K562 (cell line): ENCODE measurements at regions not wholly inside any gene's neighbourhood (a gene's known extent, or its start where the extent isn't known, plus 50 kb on each side); places are given as distances from the start of the nearest gene placed in this dataset.
A peak's percentile ranks its signal among the peaks of the same experiment; 100 is the strongest.

Source experiments
- ATAC-seq: fragments of 200-7000 bp; cut with Tn5 transposase; 3 replicates; pipeline ENCODE4 v1.9.1; 2020; ENCODE audit warnings: moderate library complexity
- BruUV-seq: library from RNA; stranded (reverse); fragments of 400-500 nt; replicated peaks from 2 replicates; lab custom pipeline; 2021; lab: Mats Ljungman, UMichigan
- CTCF ChIA-PET: fragments of 300-600 bp; formaldehyde crosslinking; extraction: SDS; loops from one replicate; lab custom pipeline; 2021; ENCODE audit warnings: low intra/inter-chr PET ratio; lab: Yijun Ruan, JAX
- POLR2A ChIA-PET: fragments of 300-600, 350-650 bp; sonication (Branson Sonifier 250); formaldehyde crosslinking; extraction: SDS; loops from one replicate; lab custom pipeline; 2021; ENCODE audit warnings: antibody characterized with exemption, inconsistent platforms; lab: Yijun Ruan, JAX
- DNase-seq, 4 experiments: peaks; one replicate each; pipeline versions ENCODE4 v3.0.0 to v3.0.0-alpha.2; 2011 to 2018; ENCODE audit warnings: low spot score in 3 of 4, mixed read lengths in 3 of 4; ENCODE audit errors: extremely low read depth in 1 of 4
- FAIRE-seq: peaks from 2 replicates; lab custom pipeline; 2011; peaks lifted over from hg19 to GRCh38; lab: Jason Lieb, UNC
- H2AFZ ChIP-seq: 2 replicates; pipeline ENCODE4 v1.6.0; 2011; ENCODE audit warnings: low read depth, low read length, control low read depth, inconsistent platforms
- H3K27ac ChIP-seq: fragments of 200-600 bp; 3 replicates; pipeline ENCODE4 v1.8.0; 2011; ENCODE audit warnings: low read depth, mild to moderate bottlenecking, control low read depth, inconsistent platforms, low read length, moderate library complexity, mixed read lengths; ENCODE audit errors: extremely low read depth
- H3K27me3 ChIP-seq, 2 experiments: fragments of 300-600 bp in 1 of 2; 2 replicates in 1 of 2; 3 replicates in 1 of 2; pipeline versions ENCODE4 v1.6.0 to v1.8.0; 2011; ENCODE audit warnings: inconsistent platforms in 2 of 2, low read length in 2 of 2, mild to moderate bottlenecking in 1 of 2, mixed read lengths in 1 of 2, moderate library complexity in 1 of 2; ENCODE audit not compliant: control insufficient read depth in 2 of 2, insufficient read depth in 2 of 2
- H3K36me3 ChIP-seq: fragments of 300-600 bp; 3 replicates; pipeline ENCODE4 v1.8.0; 2011; ENCODE audit warnings: mild to moderate bottlenecking, low read length, inconsistent platforms; ENCODE audit not compliant: control insufficient read depth, insufficient read depth
- H3K4me1 ChIP-seq, 2 experiments: fragments of 200-600 bp in 1 of 2; replicated peaks in 1 of 2; 2 replicates in 1 of 2; 3 replicates in 1 of 2; pipeline versions ENCODE4 v1.5.1 to v1.8.0; 2011; ENCODE audit warnings: inconsistent platforms in 2 of 2, low read length in 2 of 2, mild to moderate bottlenecking in 1 of 2, mixed read lengths in 1 of 2, moderate library complexity in 1 of 2; ENCODE audit not compliant: control insufficient read depth in 2 of 2, insufficient read depth in 2 of 2
- H3K4me2 ChIP-seq: 2 replicates; pipeline ENCODE4 v1.6.1; 2011; ENCODE audit warnings: low read length, control low read depth, inconsistent platforms, mixed read lengths; ENCODE audit not compliant: insufficient read depth
- H3K4me3 ChIP-seq: fragments of 200-600 bp; sonication (generic), shearing (Covaris generic); 2 replicates; pipeline ENCODE4 v1.5.1; 2016; ENCODE audit warnings: control low read depth, inconsistent platforms
- H3K79me2 ChIP-seq: fragments of 200-600 bp; 3 replicates; pipeline ENCODE4 v1.8.0; 2011; ENCODE audit warnings: low read length, inconsistent platforms; ENCODE audit not compliant: control insufficient read depth, insufficient read depth
- H3K9ac ChIP-seq, 2 experiments: 2 replicates each; pipeline versions ENCODE4 v1.6.0 to v1.6.1; 2011; ENCODE audit warnings: low read depth in 2 of 2, low read length in 2 of 2, control low read depth in 1 of 2, inconsistent platforms in 1 of 2, mild to moderate bottlenecking in 1 of 2, mixed read lengths in 1 of 2; ENCODE audit not compliant: insufficient read depth in 1 of 2
- H3K9me1 ChIP-seq: one replicate; pipeline ENCODE4 v1.6.0; 2011; ENCODE audit warnings: inconsistent platforms, mild to moderate bottlenecking, low read length, moderate library complexity; ENCODE audit not compliant: control insufficient read depth, insufficient read depth
- H3K9me3 ChIP-seq: replicated peaks from 2 replicates; pipeline ENCODE4 v1.5.1; 2011; ENCODE audit warnings: low read depth, low read length, inconsistent platforms; ENCODE audit not compliant: control insufficient read depth, insufficient read depth
- H4K20me1 ChIP-seq: replicated peaks from 2 replicates; pipeline ENCODE4 v1.6.1; 2011; ENCODE audit warnings: low read length, inconsistent platforms, mixed read lengths; ENCODE audit not compliant: control insufficient read depth, insufficient read depth
- ARNT ChIP-seq, 2 experiments: fragments of 450-650 bp; IDR thresholded peaks; 2 replicates each; pipeline ENCODE4 v1.6.1; 2016; ENCODE audit warnings: mild to moderate bottlenecking in 1 of 2
- BCOR ChIP-seq: fragments of 450-650 bp; IDR thresholded peaks from 2 replicates; pipeline ENCODE4 v1.6.1; 2016
- CCAR2 ChIP-seq: fragments of 200-400 bp; formaldehyde crosslinking; IDR thresholded peaks from 2 replicates; pipeline ENCODE4 v1.6.1; 2017; ENCODE audit warnings: mild to moderate bottlenecking, low read depth, low read length
- ILK ChIP-seq: fragments of 450-650 bp; IDR thresholded peaks from 2 replicates; pipeline ENCODE4 v1.6.1; 2016; ENCODE audit warnings: missing genetic modification characterization, low read depth, mild to moderate bottlenecking, missing compliant biosample characterization, moderate library complexity, borderline replicate concordance
- KAT8 ChIP-seq: fragments of 450-650 bp; IDR thresholded peaks from 2 replicates; pipeline ENCODE4 v1.6.1; 2016; ENCODE audit warnings: low read depth, mild to moderate bottlenecking
- KDM1A ChIP-seq, 2 experiments: fragments of 450-650 bp; IDR thresholded peaks; 2 replicates each; pipeline ENCODE4 v1.6.1; 2016; ENCODE audit warnings: mild to moderate bottlenecking in 2 of 2
- PTTG1 ChIP-seq: fragments of 450-650 bp; IDR thresholded peaks from 2 replicates; pipeline ENCODE4 v1.6.1; 2016; ENCODE audit warnings: low read depth, mild to moderate bottlenecking, missing genetic modification characterization, missing compliant biosample characterization
- SIN3B ChIP-seq: fragments of 450-650 bp; IDR thresholded peaks from 2 replicates; pipeline ENCODE4 v1.6.1; 2017; ENCODE audit warnings: low read depth, mild to moderate bottlenecking, moderate library complexity
- ZFP36 ChIP-seq: fragments of 150-350 bp; IDR thresholded peaks from 2 replicates; pipeline ENCODE4 v1.6.1; 2018; ENCODE audit warnings: low read length, low read depth; ENCODE audit not compliant: partially characterized antibody
- ZFPM2 ChIP-seq: fragments of 250-450 bp; sonication (Bioruptor Pico); IDR thresholded peaks from 2 replicates; pipeline ENCODE4 v1.5.1; 2022; ENCODE audit warnings: mild to moderate bottlenecking
- ZNF224 ChIP-seq: sonication (generic); formaldehyde crosslinking; IDR thresholded peaks from 2 replicates; pipeline ENCODE4 v1.8.0; 2022; ENCODE audit warnings: mild to moderate bottlenecking, missing genetic modification reagents
- ZNF253 ChIP-seq: fragments of 250-450 bp; sonication (Bioruptor Pico); conservative IDR thresholded peaks from 2 replicates; pipeline ENCODE4 v1.6.1; 2021; ENCODE audit warnings: mild to moderate bottlenecking
- ZNF324 ChIP-seq: fragments of 250-450 bp; sonication (Bioruptor Pico); IDR thresholded peaks from 2 replicates; pipeline ENCODE4 v1.4.0; 2020; ENCODE audit warnings: mild to moderate bottlenecking
- WGBS: fragments of 100-300 bp; shearing (Covaris generic); methylation state at CpG from one replicate; pipeline ENCODE4 v1.1.6; 2016; ENCODE audit warnings: low coverage, mixed read lengths; ENCODE audit not compliant: insufficient coverage; ENCODE audit errors: missing lambda C conversion rate; 5-methylcytosine and 5-hydroxymethylcytosine counted together
- in situ Hi-C: fragments of 300-500 bp; cut with MboI; formaldehyde crosslinking; loops from 4 replicates; pipeline ENCODE4 v1.15.0; 2018; ENCODE audit warnings: inconsistent platforms, mixed read lengths
- intact Hi-C: fragments of 100-400 bp; cut with micrococcal nuclease; formaldehyde crosslinking; loops from 2 replicates; pipeline ENCODE4 v1.14.2; 2022
- TF ChIP-seq, protein P1 (sequence below): fragments of 250-450 bp; sonication (Bioruptor Pico); IDR thresholded peaks from 2 replicates; pipeline ENCODE4 v1.8.0; 2022; ENCODE audit warnings: moderate library complexity, mild to moderate bottlenecking, inconsistent platforms
- TF ChIP-seq, protein P2 (sequence below), 2 experiments: IDR thresholded peaks; 2 replicates each; pipeline ENCODE4 v1.6.1; 2012; ENCODE audit warnings: improper control_type of control experiment in 2 of 2, low read depth in 2 of 2, low read length in 2 of 2, borderline replicate concordance in 1 of 2

DNA sequence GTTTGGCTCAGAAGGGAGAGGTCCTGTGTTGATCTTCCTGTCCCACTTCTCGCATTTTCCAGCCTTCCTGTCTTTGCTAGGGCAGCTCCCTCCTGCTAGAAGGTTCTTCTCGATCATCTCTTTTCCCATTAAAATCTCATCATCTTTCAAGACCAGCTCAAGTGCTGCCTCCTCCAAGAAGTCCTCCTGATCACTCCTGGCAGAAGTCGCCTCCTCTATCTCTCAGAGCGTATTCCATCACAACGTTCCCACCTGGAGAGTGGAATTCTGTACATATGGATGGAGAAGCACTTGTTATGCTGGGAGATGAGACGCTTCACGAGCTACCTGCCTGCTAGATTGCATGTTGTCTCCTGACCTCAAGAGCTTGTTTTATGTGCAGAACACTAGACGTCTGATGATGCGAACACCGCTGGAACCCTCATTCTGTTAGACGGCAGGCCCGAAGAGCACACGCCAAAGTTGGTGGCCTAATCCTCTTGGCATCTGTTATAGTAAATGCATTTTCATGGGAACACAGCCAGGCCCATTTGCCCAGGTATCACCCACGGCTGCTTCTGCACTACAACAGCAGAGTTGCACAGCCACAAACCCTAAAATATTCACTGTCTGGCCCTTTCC lies 68.0 kb upstream of the INSIG1 start:
- H2AFZ ChIP-seq = no peak overlapping the region
- ChIA-PET POLR2A (interaction anchor here (0.7 to 2.0 kb wide), 3 partner anchors 23 to 68 kb away, joined by 3 to 8 read pairs (median 4); no protein-coding TSS in a partner anchor), CTCF (no interaction called here)
- no peak overlapping the region for H3K27ac ChIP-seq
- H3K9me3 ChIP-seq = no peaks in the 10 kb centered on the region
- no peak for TF ChIP-seq SIN3B
- TF ChIP-seq ZNF253 (CRISPR knock-in tag) = no peak
- no peak for TF ChIP-seq CCAR2
- no peak for TF ChIP-seq ARNT (IDR thresholded peaks at IDR 0.05)
- TF ChIP-seq, protein P1, sequence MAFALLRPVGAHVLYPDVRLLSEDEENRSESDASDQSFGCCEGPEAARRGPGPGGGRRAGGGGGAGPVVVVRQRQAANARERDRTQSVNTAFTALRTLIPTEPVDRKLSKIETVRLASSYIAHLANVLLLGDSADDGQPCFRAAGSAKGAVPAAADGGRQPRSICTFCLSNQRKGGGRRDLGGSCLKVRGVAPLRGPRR (CRISPR knock-in tag) = no peak
- TF ChIP-seq KDM1A (IDR thresholded peaks at IDR 0.05) = peak in 1 of 2 experiments; percentile 42; a peak in 1 of 4 replicates
- TF ChIP-seq ILK (tag) = no peak
- no peak for TF ChIP-seq ZNF224 (CRISPR knock-in tag)
- TF ChIP-seq ZFP36 = peak; percentile 96
- no peak for TF ChIP-seq ZFPM2
- no peak for TF ChIP-seq ZNF324 (CRISPR knock-in tag)
- TF ChIP-seq BCOR = peak; percentile 53; the same call in 1 of the 2 replicates
- no peak for TF ChIP-seq KAT8
- TF ChIP-seq, protein P2, sequence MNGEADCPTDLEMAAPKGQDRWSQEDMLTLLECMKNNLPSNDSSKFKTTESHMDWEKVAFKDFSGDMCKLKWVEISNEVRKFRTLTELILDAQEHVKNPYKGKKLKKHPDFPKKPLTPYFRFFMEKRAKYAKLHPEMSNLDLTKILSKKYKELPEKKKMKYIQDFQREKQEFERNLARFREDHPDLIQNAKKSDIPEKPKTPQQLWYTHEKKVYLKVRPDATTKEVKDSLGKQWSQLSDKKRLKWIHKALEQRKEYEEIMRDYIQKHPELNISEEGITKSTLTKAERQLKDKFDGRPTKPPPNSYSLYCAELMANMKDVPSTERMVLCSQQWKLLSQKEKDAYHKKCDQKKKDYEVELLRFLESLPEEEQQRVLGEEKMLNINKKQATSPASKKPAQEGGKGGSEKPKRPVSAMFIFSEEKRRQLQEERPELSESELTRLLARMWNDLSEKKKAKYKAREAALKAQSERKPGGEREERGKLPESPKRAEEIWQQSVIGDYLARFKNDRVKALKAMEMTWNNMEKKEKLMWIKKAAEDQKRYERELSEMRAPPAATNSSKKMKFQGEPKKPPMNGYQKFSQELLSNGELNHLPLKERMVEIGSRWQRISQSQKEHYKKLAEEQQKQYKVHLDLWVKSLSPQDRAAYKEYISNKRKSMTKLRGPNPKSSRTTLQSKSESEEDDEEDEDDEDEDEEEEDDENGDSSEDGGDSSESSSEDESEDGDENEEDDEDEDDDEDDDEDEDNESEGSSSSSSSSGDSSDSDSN (IDR thresholded peaks at IDR 0.05; ENCODE audit: borderline replicate concordance in 1 of 2, low read depth in 2 of 2, low read length in 2 of 2) = no peak
- TF ChIP-seq PTTG1 = no peak
- no peaks in the 10 kb centered on the region for H3K9me1 ChIP-seq
- in situ Hi-C loops = no loop called here
- no peak overlapping the region for H3K4me3 ChIP-seq
- DNase-seq (no peak), FAIRE-seq (peak; percentile 49), ATAC-seq (no peak)
- H4K20me1 ChIP-seq = peaks cover 23% of the 10 kb centered on the region
- peaks cover 0 to 26% of the 10 kb centered on the region in 2 experiments; a peak in 2 of 5 replicates for H3K4me1 ChIP-seq
- WGBS = 10% methylated on average over 14 of the region's 14 CpGs
- H3K4me2 ChIP-seq = no peak overlapping the region
- peaks cover 93 to 100% of the 10 kb centered on the region in 2 experiments for H3K27me3 ChIP-seq
- intact Hi-C loops = no loop called here
- no TSS peak for BruUV-seq
- no peaks in the 10 kb centered on the region for H3K36me3 ChIP-seq
- H3K79me2 ChIP-seq = no peaks in the 10 kb centered on the region
- H3K9ac ChIP-seq = no peak overlapping the region
